Lung (tissue), 11 donors: ENCODE measurements at regions not wholly inside any gene's neighbourhood (a gene's known extent, or its start where the extent isn't known, plus 50 kb on each side); places are given as distances from the start of the nearest gene placed in this dataset.
"Not testable (repeated sequence)": the region's sequence is repeated elsewhere in the genome, so short reads cannot be mapped to it uniquely, and the experiment has no call there.

Experiments
- ATAC-seq: fragments of 200-7000 bp; cut with Tn5 transposase; one replicate; pipeline ENCODE4 v1.9.1; 2020; ENCODE audit warnings: moderate number of reproducible peaks; ENCODE audit not compliant: insufficient read depth, low FRiP score
- DNase-seq, 3 donors: peaks; one replicate each; pipeline ENCODE4 v3.0.0-alpha.2; 2013 to 2017
- H3K27ac ChIP-seq, 2 donors: one replicate each; pipeline ENCODE4 v1.5.1; 2013; ENCODE audit warnings: mild to moderate bottlenecking in 2 of 2, moderate library complexity in 2 of 2, control low read depth in 1 of 2, inconsistent platforms in 1 of 2, low read depth in 1 of 2, low read length in 1 of 2
- H3K27me3 ChIP-seq, 3 donors: one replicate each; pipeline ENCODE4 v1.5.1; 2013; ENCODE audit warnings: low read length in 2 of 3; ENCODE audit not compliant: control insufficient read depth in 3 of 3, insufficient read depth in 3 of 3
- H3K36me3 ChIP-seq, 4 donors: one replicate each; pipeline ENCODE4 v1.5.1; 2013; ENCODE audit warnings: low read length in 4 of 4, mild to moderate bottlenecking in 1 of 4, moderate library complexity in 1 of 4; ENCODE audit not compliant: control insufficient read depth in 4 of 4, insufficient read depth in 4 of 4
- H3K4me1 ChIP-seq, 5 donors: one replicate each; pipeline ENCODE4 v1.5.1; 2013; ENCODE audit warnings: low read length in 5 of 5, mild to moderate bottlenecking in 2 of 5, moderate library complexity in 1 of 5; ENCODE audit not compliant: control insufficient read depth in 5 of 5, insufficient read depth in 5 of 5
- H3K4me3 ChIP-seq: one replicate; pipeline ENCODE4 v1.5.1; 2013; ENCODE audit warnings: mild to moderate bottlenecking, control low read depth, moderate library complexity
- H3K9ac ChIP-seq, 2 donors: one replicate each; pipeline ENCODE4 v1.5.1; 2013; ENCODE audit warnings: low read length in 2 of 2, control low read depth in 1 of 2; ENCODE audit not compliant: insufficient read depth in 1 of 2
- H3K9me3 ChIP-seq, 4 donors: one replicate each; pipeline ENCODE4 v1.5.1; 2013; ENCODE audit warnings: low read length in 3 of 4, mild to moderate bottlenecking in 1 of 4, moderate library complexity in 1 of 4; ENCODE audit not compliant: control insufficient read depth in 4 of 4, insufficient read depth in 3 of 4
- CTCF ChIP-seq: IDR thresholded peaks from 2 replicates; pipeline ENCODE4 v1.5.1; 2012; ENCODE audit warnings: mild to moderate bottlenecking; ENCODE audit errors: control extremely low read depth, extremely low read depth
- WGBS, 2 donors: extraction: QIAGEN DNeasy Blood & Tissue Kit; methylation state at CpG; one replicate each; pipeline ENCODE4 v1.1.7; 2013; 5-methylcytosine and 5-hydroxymethylcytosine counted together
- donor health status: control.
- donor health status: control.
- donor health status: Bipolar disorder and iron deficiency.
- donor health status: healthy.
- donor health status: DM: yes; HTN: yes; CAD: no.

- not testable (repeated sequence) for DNase-seq, H3K4me1 ChIP-seq, H3K27me3 ChIP-seq, H3K36me3 ChIP-seq, H3K4me3 ChIP-seq, H3K9ac ChIP-seq, H3K27ac ChIP-seq, ATAC-seq, H3K9me3 ChIP-seq
- WGBS, 2 donors: 78% methylated on average over 4 of the region's 4 CpGs
Measured at GRCh38 chr5:7310656-7311055, 85.3 kb upstream of the ADCY2 start.

GRCh38 chr5:7315118-7315517, 80.8 kb upstream of the ADCY2 start:
- ATAC-seq (no peak), DNase-seq (no peak)
- Histone ChIP-seq H3K4me1 (no peaks in the 10 kb centered on the region), H3K27ac (no peak overlapping the region), H3K36me3 (no peaks in the 10 kb centered on the region), H3K27me3 (peaks cover 0 to 2% (median 0%) of the 10 kb centered on the region in 3 donors), H3K9ac (no peak overlapping the region), H3K4me3 (no peak overlapping the region), H3K9me3 (no peaks in the 10 kb centered on the region)
- no peak for TF ChIP-seq CTCF
- whole genome bisulfite sequencing, 2 donors: 58 to 61% methylated on average over 2 of the region's 2 CpGs

DNA sequence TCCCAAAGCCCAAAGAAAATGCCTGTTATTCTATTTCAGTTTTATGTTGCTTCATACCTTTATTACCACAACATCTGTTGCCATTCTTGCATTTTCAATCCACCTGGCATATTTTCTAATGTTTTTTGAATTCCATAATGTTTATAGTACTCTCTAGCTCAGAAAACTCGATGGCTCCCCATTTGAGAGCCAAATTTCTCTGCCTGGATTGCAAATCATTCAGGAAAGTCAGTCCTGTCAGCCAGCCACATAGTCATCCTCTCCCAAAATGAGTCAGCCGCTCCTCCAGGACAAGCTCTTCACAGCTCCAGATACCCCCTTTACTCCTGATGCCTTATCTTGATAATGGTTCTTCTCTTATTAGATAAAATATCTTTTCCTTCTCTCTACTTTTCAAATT, 78.2 kb upstream of the ADCY2 start:
- peaks cover 0 to 1% (median 0%) of the 10 kb centered on the region in 5 donors for H3K4me1 ChIP-seq
- H3K4me3 ChIP-seq: no peak overlapping the region
- H3K27me3 ChIP-seq: peaks cover 0 to 2% (median 0%) of the 10 kb centered on the region in 3 donors
- WGBS, 2 donors: 66 to 70% methylated on average over 2 of the region's 2 CpGs
- H3K9ac ChIP-seq: no peak overlapping the region
- no peaks in the 10 kb centered on the region for H3K9me3 ChIP-seq
- no peaks in the 10 kb centered on the region for H3K36me3 ChIP-seq
- DNase-seq (no peak), ATAC-seq (no peak)
- no peak overlapping the region for H3K27ac ChIP-seq
- no peak for TF ChIP-seq CTCF

GRCh38 chr5:7320701-7321301, 75.1 kb upstream of the ADCY2 start:
- no peak for ATAC-seq
- TF ChIP-seq CTCF: no peak
- no peaks in the 10 kb centered on the region for H3K27me3 ChIP-seq

More at GRCh38 chr5:7320701-7321301, 75.1 kb upstream of the ADCY2 start:
- 39 to 44% methylated on average over 2 of the region's 2 CpGs for WGBS, 2 donors
- no peak overlapping the region for H3K9ac ChIP-seq
- DNase-seq: no peak
- H3K27ac ChIP-seq: no peak overlapping the region
- H3K9me3 ChIP-seq: no peaks in the 10 kb centered on the region
- H3K4me1 ChIP-seq: peaks cover 0 to 1% (median 0%) of the 10 kb centered on the region in 5 donors
- no peak overlapping the region for H3K4me3 ChIP-seq
- H3K36me3 ChIP-seq: no peaks in the 10 kb centered on the region
